ENCODE measurements at regions not wholly inside any gene's neighbourhood (a gene's known extent, or its start where the extent isn't known, plus 50 kb on each side); places are given as distances from the start of the nearest gene placed in this dataset.
"Not testable (repeated sequence)": the region's sequence is repeated elsewhere in the genome, so short reads cannot be mapped to it uniquely, and the experiment has no call there.

DNA sequence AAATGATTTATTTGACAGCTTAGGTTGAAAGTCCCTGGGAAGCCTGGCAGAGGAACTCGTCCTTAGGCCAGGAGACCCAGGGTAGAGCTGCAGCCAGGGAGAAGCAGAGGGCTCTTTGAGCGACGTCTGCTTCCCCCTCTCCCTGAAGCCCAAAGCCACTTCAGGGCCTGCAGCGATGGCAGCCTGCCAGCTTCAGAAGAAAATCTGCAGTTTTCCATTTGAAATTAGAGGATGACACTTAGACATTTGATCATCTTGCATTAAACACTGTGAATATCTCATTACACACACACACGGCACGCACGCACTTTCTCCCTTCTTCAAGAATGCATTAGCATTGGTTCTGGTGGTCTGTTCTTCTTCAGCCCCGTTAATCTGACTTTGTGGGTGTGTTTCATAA lies 96.5 kb downstream of the PLEKHG1 start:
- H3K27me3 ChIP-seq (ENCODE audit: control insufficient read depth, insufficient read depth, low read length): no peaks in the 10 kb centered on the region
- no peak for DNase-seq (ENCODE audit: low read depth)
- no peak for TF ChIP-seq CTCF (IDR thresholded peaks at IDR 0.05; ENCODE audit: insufficient read depth, low read length, poor library complexity, severe bottlenecking)

GRCh38 chr6:150696918-150697317 lies 97.2 kb downstream of the PLEKHG1 start:
- not testable (repeated sequence) for H3K36me3 ChIP-seq (ENCODE audit: control insufficient read depth, insufficient read depth, low read length)

More for the DNA sequence above, 96.5 kb downstream of the PLEKHG1 start:
- no peak overlapping the region for H3K4me3 ChIP-seq (ENCODE audit: low read depth, low read length)
- no peaks in the 10 kb centered on the region for H3K36me3 ChIP-seq (ENCODE audit: control insufficient read depth, insufficient read depth, low read length)

GRCh38 chr6:150697515-150697914 lies 97.8 kb downstream of the PLEKHG1 start:
- no peak for DNase-seq (ENCODE audit: low read depth)
- TF ChIP-seq CTCF (IDR thresholded peaks at IDR 0.05; ENCODE audit: insufficient read depth, low read length, poor library complexity, severe bottlenecking): no peak
- Histone ChIP-seq H3K36me3 (ENCODE audit: control insufficient read depth, insufficient read depth, low read length) (no peaks in the 10 kb centered on the region), H3K27me3 (ENCODE audit: control insufficient read depth, insufficient read depth, low read length) (no peaks in the 10 kb centered on the region), H3K4me3 (ENCODE audit: low read depth, low read length) (no peak overlapping the region)

More at GRCh38 chr6:150696918-150697317, 97.2 kb downstream of the PLEKHG1 start:
- not testable (repeated sequence) for H3K27me3 ChIP-seq (ENCODE audit: control insufficient read depth, insufficient read depth, low read length); DNase-seq (ENCODE audit: low read depth); H3K4me3 ChIP-seq (ENCODE audit: low read depth, low read length)

- TF ChIP-seq CTCF (IDR thresholded peaks at IDR 0.05; ENCODE audit: insufficient read depth, low read length, poor library complexity, severe bottlenecking): no peak
- H3K27me3 ChIP-seq (ENCODE audit: control insufficient read depth, insufficient read depth, low read length): no peaks in the 10 kb centered on the region
- no peak overlapping the region for H3K4me3 ChIP-seq (ENCODE audit: low read depth, low read length)
- no peak for DNase-seq (ENCODE audit: low read depth)
- H3K36me3 ChIP-seq (ENCODE audit: control insufficient read depth, insufficient read depth, low read length): no peaks in the 10 kb centered on the region
Observed at GRCh38 chr6:150698391-150698790, 98.7 kb downstream of the PLEKHG1 start.

DNA sequence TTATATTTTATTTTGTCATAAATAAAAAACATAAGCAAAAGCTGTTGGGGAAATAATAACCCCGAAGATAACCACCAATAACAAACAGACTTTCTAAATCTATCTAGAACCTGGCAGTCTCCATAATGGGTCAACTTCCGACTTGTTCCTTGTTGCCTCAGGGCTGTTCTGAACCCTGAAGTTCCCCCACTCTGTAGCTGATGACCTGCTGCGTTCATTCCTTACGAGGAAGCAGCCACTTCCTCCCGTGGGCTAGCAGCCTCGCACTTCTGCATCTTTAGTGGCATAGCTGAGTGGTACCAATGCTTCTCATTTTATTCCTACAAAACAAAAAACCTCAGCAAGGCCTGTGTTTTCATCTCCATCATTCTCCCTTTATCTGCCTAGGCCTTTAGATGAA lies 103.0 kb downstream of the PLEKHG1 start:
- no peak for TF ChIP-seq CTCF (IDR thresholded peaks at IDR 0.05; ENCODE audit: insufficient read depth, low read length, poor library complexity, severe bottlenecking)
- Histone ChIP-seq H3K27me3 (ENCODE audit: control insufficient read depth, insufficient read depth, low read length) (no peaks in the 10 kb centered on the region), H3K36me3 (ENCODE audit: control insufficient read depth, insufficient read depth, low read length) (no peaks in the 10 kb centered on the region), H3K4me3 (ENCODE audit: low read depth, low read length) (no peak overlapping the region)
- DNase-seq (ENCODE audit: low read depth): no peak

DNA sequence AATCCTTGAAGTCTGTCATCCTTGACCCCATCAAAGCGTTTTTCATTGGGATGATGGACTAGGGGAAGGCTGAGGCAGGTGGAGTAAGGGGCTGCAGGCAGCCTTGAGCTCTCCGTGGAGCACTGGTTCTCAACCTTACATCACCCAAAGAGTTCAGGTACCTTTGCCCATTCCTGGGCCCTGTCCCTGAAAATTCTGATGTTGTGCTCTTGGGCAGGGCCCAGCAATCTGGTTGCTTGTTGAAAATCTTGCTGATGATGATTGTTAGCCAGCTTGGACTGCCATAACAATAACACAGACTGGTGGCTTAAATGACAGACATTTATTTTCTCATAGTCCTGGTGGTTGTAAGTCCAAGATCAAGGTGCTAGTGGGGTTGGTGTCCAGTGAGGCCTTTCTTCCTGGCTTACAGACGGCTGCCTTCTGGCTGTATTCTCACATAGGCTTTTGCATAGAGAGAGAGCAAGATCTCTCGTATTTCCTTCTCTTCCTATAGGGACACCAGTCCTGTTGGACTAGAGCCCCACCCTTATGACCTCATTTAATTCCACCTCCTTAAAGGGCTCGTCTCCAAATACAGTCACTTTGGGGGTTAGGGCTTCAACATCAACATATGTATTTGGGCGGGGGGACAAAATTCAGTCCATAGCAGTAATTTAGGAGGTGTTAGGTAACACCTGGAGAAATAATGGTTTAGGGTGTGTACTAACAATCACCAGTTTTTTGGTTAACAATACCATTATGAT lies 104.9 kb downstream of the PLEKHG1 start:
- no peaks in the 10 kb centered on the region for H3K36me3 ChIP-seq (ENCODE audit: control insufficient read depth, insufficient read depth, low read length)
- H3K27me3 ChIP-seq (ENCODE audit: control insufficient read depth, insufficient read depth, low read length): no peaks in the 10 kb centered on the region
- no peak for TF ChIP-seq CTCF (IDR thresholded peaks at IDR 0.05; ENCODE audit: insufficient read depth, low read length, poor library complexity, severe bottlenecking)
- DNase-seq (ENCODE audit: low read depth): no peak
- H3K4me3 ChIP-seq (ENCODE audit: low read depth, low read length): no peak overlapping the region

Data from kidney epithelial cell (primary cell).